ENCODE measurements at regions not wholly inside any gene's neighbourhood (a gene's known extent, or its start where the extent isn't known, plus 50 kb on each side); places are given as distances from the start of the nearest gene placed in this dataset.

DNA sequence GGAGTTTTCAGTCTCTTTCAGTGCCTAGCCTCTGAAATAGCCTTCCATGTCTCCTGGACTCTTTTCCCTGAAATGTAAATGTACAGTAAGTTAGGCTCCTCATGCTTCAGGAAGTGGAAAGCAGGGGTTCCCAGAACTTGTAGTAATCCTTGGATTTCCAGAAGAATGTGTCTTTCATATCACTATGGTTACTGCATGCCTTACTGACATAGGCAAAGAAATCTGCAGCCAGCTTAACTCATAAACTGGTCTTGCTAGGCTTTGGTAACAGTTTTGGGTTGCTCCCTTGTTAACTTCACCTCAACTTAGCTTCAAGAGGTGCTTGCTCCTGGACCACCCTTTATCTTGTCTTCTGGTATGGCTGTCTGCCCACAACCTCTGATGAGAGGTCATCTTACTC, 686.8 kb upstream of the DDX18 start:
- Histone ChIP-seq H3K9me3 (no peaks in the 10 kb centered on the region), H3K27me3 (replicated peaks; ENCODE audit: insufficient read depth) (no peaks in the 10 kb centered on the region), H3K36me3 (no peaks in the 10 kb centered on the region), H3K4me3 (no peak overlapping the region), H3K4me1 (replicated peaks) (no peaks in the 10 kb centered on the region), H3K27ac (no peak overlapping the region)
- TF ChIP-seq POLR2A (IDR thresholded peaks at IDR 0.05) (no peak), POLR2AphosphoS5 (IDR thresholded peaks at IDR 0.05) (no peak)
- TF ChIP-seq, protein P1, sequence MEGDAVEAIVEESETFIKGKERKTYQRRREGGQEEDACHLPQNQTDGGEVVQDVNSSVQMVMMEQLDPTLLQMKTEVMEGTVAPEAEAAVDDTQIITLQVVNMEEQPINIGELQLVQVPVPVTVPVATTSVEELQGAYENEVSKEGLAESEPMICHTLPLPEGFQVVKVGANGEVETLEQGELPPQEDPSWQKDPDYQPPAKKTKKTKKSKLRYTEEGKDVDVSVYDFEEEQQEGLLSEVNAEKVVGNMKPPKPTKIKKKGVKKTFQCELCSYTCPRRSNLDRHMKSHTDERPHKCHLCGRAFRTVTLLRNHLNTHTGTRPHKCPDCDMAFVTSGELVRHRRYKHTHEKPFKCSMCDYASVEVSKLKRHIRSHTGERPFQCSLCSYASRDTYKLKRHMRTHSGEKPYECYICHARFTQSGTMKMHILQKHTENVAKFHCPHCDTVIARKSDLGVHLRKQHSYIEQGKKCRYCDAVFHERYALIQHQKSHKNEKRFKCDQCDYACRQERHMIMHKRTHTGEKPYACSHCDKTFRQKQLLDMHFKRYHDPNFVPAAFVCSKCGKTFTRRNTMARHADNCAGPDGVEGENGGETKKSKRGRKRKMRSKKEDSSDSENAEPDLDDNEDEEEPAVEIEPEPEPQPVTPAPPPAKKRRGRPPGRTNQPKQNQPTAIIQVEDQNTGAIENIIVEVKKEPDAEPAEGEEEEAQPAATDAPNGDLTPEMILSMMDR (IDR thresholded peaks at IDR 0.05): no peak
- intact Hi-C loops (cut with DNase I): no loop called here
- DNase-seq (ENCODE audit: low spot score): no peak

DNA sequence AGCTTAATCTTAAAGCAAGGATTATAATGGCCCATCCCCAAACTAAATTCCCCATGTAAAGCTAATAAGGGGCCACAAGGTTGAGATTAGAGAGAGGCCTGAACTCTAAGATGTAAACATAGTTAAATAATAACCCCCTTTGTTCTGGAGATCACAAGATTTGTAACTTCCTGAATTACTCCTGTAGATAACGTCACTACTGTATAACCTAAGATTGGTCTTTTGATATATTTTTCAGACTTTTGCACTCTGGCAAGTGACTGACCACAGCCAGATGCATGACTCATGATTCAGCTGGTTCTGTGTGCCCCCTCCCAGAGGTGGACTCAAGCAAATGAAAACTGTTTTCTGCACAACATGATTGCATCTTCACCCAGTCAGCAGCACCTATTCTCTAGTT, 686.0 kb upstream of the DDX18 start:
- Histone ChIP-seq H3K4me3 (no peak overlapping the region), H3K9me3 (no peaks in the 10 kb centered on the region), H3K36me3 (no peaks in the 10 kb centered on the region), H3K27me3 (replicated peaks; ENCODE audit: insufficient read depth) (no peaks in the 10 kb centered on the region), H3K27ac (no peak overlapping the region), H3K4me1 (replicated peaks) (no peaks in the 10 kb centered on the region)
- WGBS: 6% methylated on average over 1 of the region's 1 CpG
- intact Hi-C loops (cut with DNase I): no loop called here
- TF ChIP-seq POLR2AphosphoS5 (IDR thresholded peaks at IDR 0.05) (no peak), POLR2A (IDR thresholded peaks at IDR 0.05) (no peak)
- TF ChIP-seq, protein P1 (IDR thresholded peaks at IDR 0.05): no peak
- no peak for DNase-seq (ENCODE audit: low spot score)

DNA sequence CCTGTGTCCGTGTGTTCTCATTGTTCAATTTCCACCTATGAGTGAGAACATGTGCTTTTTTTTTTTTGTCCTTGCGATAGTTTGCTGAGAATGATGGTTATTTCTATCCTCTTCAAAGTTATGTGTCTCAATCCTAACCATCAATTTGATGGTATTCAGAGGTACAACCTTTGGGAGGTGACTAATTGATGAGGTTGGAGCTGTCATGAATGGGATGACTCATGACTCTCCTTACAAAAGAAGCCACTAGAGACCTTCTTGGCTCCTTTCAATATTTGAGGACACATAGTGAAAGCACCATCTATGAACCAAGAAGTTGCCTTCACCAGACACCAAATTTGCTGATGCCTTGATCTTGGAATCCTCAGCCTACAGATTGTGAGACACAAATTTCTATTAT, 677.1 kb upstream of the DDX18 start:
- TF ChIP-seq POLR2AphosphoS5 (IDR thresholded peaks at IDR 0.05): no peak
- TF ChIP-seq, protein P1 (IDR thresholded peaks at IDR 0.05): no peak
- no peak for TF ChIP-seq POLR2A (IDR thresholded peaks at IDR 0.05)
- DNase-seq (ENCODE audit: low spot score): no peak
- no peak overlapping the region for H3K27ac ChIP-seq
- 77% methylated on average over 2 of the region's 2 CpGs for WGBS
- no peak overlapping the region for H3K4me3 ChIP-seq
- no peaks in the 10 kb centered on the region for H3K36me3 ChIP-seq
- H3K27me3 ChIP-seq (replicated peaks; ENCODE audit: insufficient read depth): no peaks in the 10 kb centered on the region
- no peaks in the 10 kb centered on the region for H3K9me3 ChIP-seq
- intact Hi-C loops (cut with DNase I): no loop called here
- no peaks in the 10 kb centered on the region for H3K4me1 ChIP-seq (replicated peaks)

DNA sequence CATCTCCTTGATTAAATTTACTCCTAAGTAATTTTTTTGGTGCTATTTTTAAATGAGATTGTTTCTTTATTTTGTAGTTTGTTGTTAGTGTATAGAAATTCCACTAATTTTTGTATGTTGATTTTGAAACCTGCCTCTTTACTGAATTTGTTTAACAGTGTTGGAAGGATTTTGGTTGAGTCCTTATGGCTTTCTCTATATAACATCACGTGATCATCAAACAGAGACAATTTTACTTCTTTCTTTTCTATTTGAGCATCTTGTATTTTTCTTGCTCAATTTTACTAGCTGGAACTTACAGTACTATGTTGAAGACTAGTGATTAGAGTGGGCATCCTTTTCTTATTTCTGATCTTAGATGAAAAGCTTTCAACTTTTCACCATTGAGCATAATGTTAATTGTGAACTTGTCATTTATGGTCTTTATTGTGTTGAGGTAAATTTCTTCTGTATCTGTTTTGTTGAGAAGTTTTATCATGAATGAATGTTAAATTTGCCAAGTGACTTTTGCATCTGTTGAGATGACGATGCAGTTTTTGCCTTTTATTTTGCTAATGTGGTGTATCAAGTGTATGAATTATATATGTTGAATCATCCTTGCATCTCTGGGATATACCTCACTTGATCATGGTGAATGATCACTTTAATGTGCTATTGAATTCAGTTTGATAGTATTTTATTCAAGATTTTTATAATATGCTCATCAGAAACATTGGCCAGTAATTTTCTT, 645.3 kb upstream of the DDX18 start:
- TF ChIP-seq POLR2AphosphoS5 (IDR thresholded peaks at IDR 0.05): no peak
- TF ChIP-seq, protein P1 (IDR thresholded peaks at IDR 0.05): no peak
- no peak for TF ChIP-seq POLR2A (IDR thresholded peaks at IDR 0.05)
- H3K4me3 ChIP-seq: no peak overlapping the region
- H3K36me3 ChIP-seq: no peaks in the 10 kb centered on the region
- no peaks in the 10 kb centered on the region for H3K27me3 ChIP-seq (replicated peaks; ENCODE audit: insufficient read depth)
- no peak overlapping the region for H3K27ac ChIP-seq
- H3K9me3 ChIP-seq: no peaks in the 10 kb centered on the region
- 86% methylated on average over 2 of the region's 2 CpGs for WGBS
- intact Hi-C loops (cut with DNase I): no loop called here
- no peaks in the 10 kb centered on the region for H3K4me1 ChIP-seq (replicated peaks)
- DNase-seq (ENCODE audit: low spot score): no peak

GRCh38 chr2:117170897-117171296, 643.6 kb upstream of the DDX18 start:
- Histone ChIP-seq H3K4me1 (replicated peaks) (no peaks in the 10 kb centered on the region), H3K27ac (no peak overlapping the region), H3K27me3 (replicated peaks; ENCODE audit: insufficient read depth) (no peaks in the 10 kb centered on the region), H3K36me3 (no peaks in the 10 kb centered on the region), H3K9me3 (no peaks in the 10 kb centered on the region), H3K4me3 (no peak overlapping the region)
- TF ChIP-seq POLR2A (IDR thresholded peaks at IDR 0.05): no peak
- TF ChIP-seq POLR2AphosphoS5 (IDR thresholded peaks at IDR 0.05): no peak
- TF ChIP-seq, protein P1 (IDR thresholded peaks at IDR 0.05): no peak
- DNase-seq (ENCODE audit: low spot score): no peak
- intact Hi-C loops (cut with DNase I): no loop called here
- WGBS: 97% methylated on average over 1 of the region's 1 CpG
